ENCODE measurements at regions not wholly inside any gene's neighbourhood (a gene's known extent, or its start where the extent isn't known, plus 50 kb on each side); places are given as distances from the start of the nearest gene placed in this dataset.

GRCh38 chr14:99003646-99004045, 268.4 kb downstream of the BCL11B start:
- Histone ChIP-seq H2AFZ (ENCODE audit: low read depth, low read length) (no peak overlapping the region), H3K4me3 (replicated peaks in 1 of 3; ENCODE audit: insufficient read depth in 1 of 3, low read depth in 1 of 3, low read length in 3 of 3) (no peak overlapping the region), H3K27me3 (ENCODE audit: control insufficient read depth in 2 of 2, insufficient read depth in 2 of 2, low read length in 2 of 2) (no peaks in the 10 kb centered on the region), H4K20me1 (replicated peaks; ENCODE audit: control insufficient read depth, extremely low read depth, insufficient read depth, low read length) (no peaks in the 10 kb centered on the region), H3K4me1 (ENCODE audit: control insufficient read depth, extremely low read depth, insufficient read depth, low read length) (no peaks in the 10 kb centered on the region), H3K4me2 (ENCODE audit: insufficient read depth, low read length) (no peak overlapping the region), H3K9ac (replicated peaks; ENCODE audit: extremely low read depth, insufficient read depth, low read length) (no peak overlapping the region), H3K9me3 (replicated peaks; ENCODE audit: control insufficient read depth, insufficient read depth, low read length) (no peaks in the 10 kb centered on the region), H3K27ac (ENCODE audit: insufficient read depth, low read depth, low read length) (no peak overlapping the region), H3K36me3 (ENCODE audit: control insufficient read depth in 2 of 2, extremely low read depth in 1 of 2, insufficient read depth in 2 of 2, low read length in 2 of 2) (no peaks in the 10 kb centered on the region), H3K79me2 (ENCODE audit: control insufficient read depth, insufficient read depth, low read length) (no peaks in the 10 kb centered on the region), H3K9me1 (replicated peaks; ENCODE audit: control insufficient read depth, extremely low read depth, insufficient read depth, low read length) (no peaks in the 10 kb centered on the region)
- DNase-seq (ENCODE audit: low read depth, low spot score) (no peak), FAIRE-seq (no peak)
- ChIA-PET CTCF (no interaction called here), POLR2A (no interaction called here)
- dilution Hi-C loops (cut with MboI; ENCODE audit: extremely low pct_ligation_motif_present, low sequenced_read_pairs) = no loop called here
- BruUV-seq (replicated peaks) = no TSS peak
- TF ChIP-seq MYC (IDR thresholded peaks at IDR 0.05; ENCODE audit: low read depth, low read length) (no peak), MAX (IDR thresholded peaks at IDR 0.05; ENCODE audit: insufficient read depth, insufficient read length) (no peak), FOS (IDR thresholded peaks at IDR 0.05; ENCODE audit: borderline replicate concordance, insufficient read depth, low read length) (no peak), JUN (IDR thresholded peaks at IDR 0.05; ENCODE audit: borderline replicate concordance, insufficient read depth, insufficient read length, low read depth) (no peak), POLR2A (IDR thresholded peaks at IDR 0.05; ENCODE audit: low read depth, low read length) (no peak), EZH2 (IDR thresholded peaks at IDR 0.05; ENCODE audit: borderline replicate concordance, low read depth, low read length, severe bottlenecking) (no peak), CTCF (IDR thresholded peaks at IDR 0.05; ENCODE audit: extremely low read depth in 1 of 2, insufficient read depth in 1 of 2, low read depth in 1 of 2, low read length in 2 of 2) (no peak), POLR2AphosphoS5 (IDR thresholded peaks at IDR 0.05; ENCODE audit: insufficient read depth, low read depth, low read length) (no peak), GATA2 (IDR thresholded peaks at IDR 0.05; ENCODE audit: insufficient read depth, insufficient read length, low read depth, low read length) (no peak)
- intact Hi-C loops (cut with micrococcal nuclease) = no loop called here
